ENCODE measurements at regions not wholly inside any gene's neighbourhood (a gene's known extent, or its start where the extent isn't known, plus 50 kb on each side); places are given as distances from the start of the nearest gene placed in this dataset.
"Not testable (repeated sequence)": the region's sequence is repeated elsewhere in the genome, so short reads cannot be mapped to it uniquely, and the experiment has no call there.

DNA sequence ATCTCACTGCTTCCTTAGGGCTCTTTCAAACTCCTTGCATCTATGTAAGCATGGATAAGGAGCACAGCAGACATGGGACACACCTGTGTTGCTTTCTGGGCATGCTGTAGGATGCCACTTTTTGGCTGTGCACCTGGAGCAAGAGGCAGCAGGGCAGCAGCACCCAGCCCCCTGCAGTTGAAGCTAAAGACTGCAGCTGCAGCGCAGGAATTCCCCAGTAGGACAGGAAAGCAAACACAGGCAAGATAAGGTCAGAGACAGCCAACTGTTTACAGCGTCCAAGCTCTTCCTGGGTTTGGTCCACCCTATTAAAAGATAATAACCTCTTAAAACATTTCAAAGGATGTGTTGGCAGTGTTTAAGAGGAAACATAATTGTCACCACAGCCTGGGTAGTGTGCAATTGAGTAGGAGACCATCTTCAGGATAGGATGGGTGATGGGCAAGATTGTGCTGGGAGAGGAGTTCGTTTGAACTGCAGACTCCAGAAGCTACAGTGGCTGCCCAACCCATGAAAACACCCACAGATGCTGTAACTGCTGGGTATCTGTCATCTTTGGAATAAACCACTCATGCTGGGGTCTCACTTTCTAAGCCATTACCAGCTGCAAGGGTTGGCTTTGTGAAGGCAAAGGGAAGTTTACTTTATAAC lies 242.3 kb upstream of the PLGLB1 start:
- DNase-seq, result not testable (repeated sequence)

DNA sequence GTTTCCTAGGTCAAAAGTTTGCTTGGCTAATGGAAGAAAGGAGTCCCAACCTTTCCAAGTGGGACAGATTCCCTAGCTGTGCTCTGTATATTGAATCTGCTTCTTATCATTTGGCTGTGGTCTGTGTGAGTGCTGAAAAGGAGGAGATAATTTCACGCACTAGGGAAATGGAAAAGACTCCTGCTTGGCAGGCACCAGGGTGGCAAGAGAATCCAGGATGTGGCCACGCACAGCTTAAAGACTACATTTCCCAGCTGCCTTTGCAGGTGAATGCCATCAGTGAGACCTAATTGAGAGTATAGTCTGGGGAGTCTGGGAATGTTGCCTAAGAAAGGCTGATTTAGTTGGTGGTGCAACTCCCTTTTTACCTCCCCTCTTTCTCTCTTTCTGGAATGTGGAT lies 253.5 kb upstream of the PLGLB1 start:
- not testable (repeated sequence) for DNase-seq

GRCh38 chr2:87275974-87276629 lies 254.5 kb upstream of the PLGLB1 start:
- DNase-seq, result peak in 1 of 3 donors; percentile 2

DNA sequence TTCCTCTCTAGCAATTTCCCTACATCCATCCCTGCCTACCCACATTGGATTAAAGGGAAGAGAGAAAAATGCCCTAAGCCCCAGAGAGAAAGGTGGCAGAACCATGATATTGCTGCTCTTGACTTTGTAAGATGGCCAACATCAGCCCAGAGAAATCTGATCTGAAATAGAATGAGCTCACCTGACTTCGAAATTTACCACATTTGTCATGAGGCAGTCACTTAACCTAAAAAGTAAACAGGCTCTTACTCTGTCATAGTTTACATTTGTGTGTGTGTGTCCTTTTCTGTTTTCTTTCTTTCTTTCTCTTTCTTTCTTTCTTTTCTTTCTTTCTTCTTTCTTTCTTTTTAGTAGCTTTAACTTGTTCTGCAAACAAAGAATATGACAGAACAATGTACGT lies 255.0 kb upstream of the PLGLB1 start:
- not testable (repeated sequence) for DNase-seq

DNA sequence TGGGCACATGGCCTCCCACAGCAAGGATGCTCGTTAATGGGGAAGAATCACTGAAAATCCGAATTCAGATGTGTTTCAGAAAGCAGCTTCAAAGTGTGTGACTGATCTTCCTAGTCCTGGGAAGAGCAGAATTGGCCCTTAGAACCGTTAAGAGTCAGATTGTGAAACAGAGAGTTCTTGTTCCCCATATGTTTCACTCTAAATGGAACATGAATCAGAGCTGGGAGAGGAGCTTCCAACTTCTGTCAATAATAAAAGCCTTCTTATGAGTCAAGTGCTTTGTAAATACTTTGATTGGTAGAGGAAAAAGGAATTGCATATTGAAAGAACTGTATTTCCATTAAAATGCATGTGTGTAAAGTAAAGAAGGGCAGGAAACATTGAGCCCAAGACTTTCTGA lies 256.1 kb upstream of the PLGLB1 start:
- DNase-seq, result not testable (repeated sequence)

DNA sequence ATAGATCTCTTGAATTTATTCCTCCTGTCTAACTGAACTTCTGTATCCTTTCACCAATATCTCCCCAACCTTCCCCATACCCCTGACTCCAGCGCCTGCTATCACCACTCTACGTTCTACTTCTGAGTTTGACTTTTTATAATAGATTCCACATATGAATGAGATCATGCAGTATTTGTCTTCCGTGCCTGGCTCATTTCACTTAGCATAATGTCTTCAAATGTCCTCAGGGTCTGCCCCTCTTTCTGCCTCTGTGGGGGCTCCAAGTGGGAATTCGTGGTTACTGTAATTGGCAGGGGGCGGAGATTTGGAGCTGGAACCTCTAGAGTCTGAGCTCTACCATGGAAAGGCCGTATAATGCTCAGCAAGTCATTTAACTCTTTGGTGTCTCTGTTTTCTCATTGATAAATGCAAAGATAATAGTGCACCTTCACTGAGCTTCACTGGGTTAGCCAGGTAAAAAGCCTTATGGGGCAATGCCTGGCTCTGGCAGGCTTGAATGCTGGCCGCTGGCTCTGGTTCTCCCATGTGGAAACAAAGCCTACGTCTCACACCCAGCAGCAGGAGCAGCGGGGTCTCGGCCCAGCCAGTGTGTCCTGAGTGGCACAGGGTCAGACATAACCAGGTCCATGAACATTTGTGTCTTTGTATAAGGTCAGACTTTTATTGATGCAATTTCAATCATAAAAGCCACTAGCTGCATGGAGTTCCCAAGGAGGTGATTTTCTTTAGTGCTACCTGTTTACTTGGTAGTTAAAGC lies 259.1 kb upstream of the PLGLB1 start:
- not testable (repeated sequence) for DNase-seq

GRCh38 chr2:87283735-87284470 lies 262.3 kb upstream of the PLGLB1 start:
- not testable (repeated sequence) for DNase-seq

DNA sequence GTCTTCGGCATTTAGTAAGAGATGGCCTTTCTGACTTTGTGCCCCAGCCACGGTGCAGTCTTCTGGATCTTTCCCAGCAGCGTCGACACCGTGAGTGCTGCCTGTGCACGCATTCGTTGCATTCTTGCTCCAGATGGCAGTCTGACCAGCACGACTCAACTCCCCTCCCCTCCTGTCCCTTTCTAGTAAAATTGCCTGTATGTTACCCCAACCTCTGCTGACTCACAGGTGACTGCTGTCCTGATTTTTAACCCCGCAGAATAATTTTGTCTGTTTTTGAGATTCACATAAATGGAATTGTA lies 262.8 kb upstream of the PLGLB1 start:
- DNase-seq, result not testable (repeated sequence)

GRCh38 chr2:87285139-87285538 lies 263.5 kb upstream of the PLGLB1 start:
- not testable (repeated sequence) for DNase-seq

DNA sequence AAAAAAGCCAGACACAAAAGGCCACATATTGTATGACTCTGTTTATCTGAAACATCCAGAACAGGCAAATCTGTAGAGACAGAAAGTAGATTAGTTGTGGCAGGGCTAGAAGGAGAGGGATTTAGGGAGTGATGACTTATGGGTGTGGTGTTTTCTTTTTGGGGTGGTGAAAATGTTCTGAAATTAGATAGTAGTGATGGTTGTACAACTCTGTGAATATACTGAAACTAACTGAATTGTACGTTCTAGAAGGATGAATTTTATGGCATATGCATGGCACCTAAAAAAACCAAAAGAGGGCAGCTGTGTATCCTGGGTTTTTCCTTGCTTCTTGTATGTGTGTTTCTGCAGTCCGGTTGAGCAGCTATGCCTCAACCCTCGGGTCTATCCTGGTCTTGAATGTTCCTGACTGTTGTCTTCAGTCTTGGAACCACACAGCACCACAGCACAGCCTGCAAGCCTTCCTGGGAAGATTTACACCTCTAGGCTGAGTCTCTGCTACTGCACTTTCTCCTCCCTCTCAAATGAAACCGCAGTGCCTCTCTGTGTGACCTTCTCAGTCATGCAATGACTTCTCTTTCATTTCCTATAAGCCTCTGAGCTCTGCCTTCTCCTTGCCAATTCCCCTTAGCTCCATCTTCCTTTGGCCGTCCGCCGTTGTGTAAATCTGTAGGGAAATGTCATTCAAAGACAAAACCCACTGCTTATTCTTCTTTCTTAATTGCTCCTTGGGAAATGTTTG lies 269.1 kb upstream of the PLGLB1 start:
- DNase-seq, result not testable (repeated sequence)

DNA sequence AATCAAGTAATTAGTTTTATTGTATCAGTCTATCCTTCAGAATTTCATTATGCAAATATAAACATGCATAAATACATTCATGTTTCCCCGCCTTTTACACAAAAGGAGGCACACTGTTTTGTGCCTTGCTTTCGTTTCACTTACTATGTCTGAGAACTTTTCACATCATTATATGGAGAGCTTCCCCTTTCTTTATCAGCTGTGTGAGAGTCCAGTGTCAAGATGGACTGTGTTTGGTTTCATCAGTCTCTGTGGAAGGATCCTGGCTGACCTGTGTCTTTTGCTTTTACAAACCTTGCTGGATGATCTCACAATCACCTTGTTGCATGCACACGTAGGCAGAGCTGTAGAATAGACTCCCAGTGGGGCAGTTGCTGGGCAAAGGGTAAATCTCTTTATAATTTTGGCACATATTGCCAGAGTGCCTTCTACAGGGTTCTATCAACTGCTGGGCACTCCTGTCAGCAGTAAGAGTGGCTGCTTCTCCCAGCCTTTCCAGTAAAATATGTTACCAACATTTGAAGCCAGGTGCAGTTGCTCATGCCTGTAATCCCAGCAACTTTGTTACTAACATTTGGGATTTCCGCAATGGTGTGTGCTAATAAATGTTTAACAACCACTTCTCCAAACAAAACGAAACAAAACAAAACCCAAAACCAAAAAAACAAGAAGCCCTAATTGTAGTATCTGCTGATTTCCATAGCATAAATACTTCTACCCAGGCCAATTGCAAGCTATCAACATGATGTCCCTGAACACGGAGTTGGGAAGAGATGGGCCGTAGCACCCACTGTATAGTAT lies 270.0 kb upstream of the PLGLB1 start:
- DNase-seq, result not testable (repeated sequence)

GRCh38 chr2:87293931-87294594 lies 272.4 kb upstream of the PLGLB1 start:
- not testable (repeated sequence) for DNase-seq

- DNase-seq, result not testable (repeated sequence)
Measured at GRCh38 chr2:87295135-87295534, 273.5 kb upstream of the PLGLB1 start.

- not testable (repeated sequence) for DNase-seq
Measured at GRCh38 chr2:87301349-87301748, 279.7 kb upstream of the PLGLB1 start.

- not testable (repeated sequence) for DNase-seq
Measured at GRCh38 chr2:87301871-87302270, 280.2 kb upstream of the PLGLB1 start.

DNA sequence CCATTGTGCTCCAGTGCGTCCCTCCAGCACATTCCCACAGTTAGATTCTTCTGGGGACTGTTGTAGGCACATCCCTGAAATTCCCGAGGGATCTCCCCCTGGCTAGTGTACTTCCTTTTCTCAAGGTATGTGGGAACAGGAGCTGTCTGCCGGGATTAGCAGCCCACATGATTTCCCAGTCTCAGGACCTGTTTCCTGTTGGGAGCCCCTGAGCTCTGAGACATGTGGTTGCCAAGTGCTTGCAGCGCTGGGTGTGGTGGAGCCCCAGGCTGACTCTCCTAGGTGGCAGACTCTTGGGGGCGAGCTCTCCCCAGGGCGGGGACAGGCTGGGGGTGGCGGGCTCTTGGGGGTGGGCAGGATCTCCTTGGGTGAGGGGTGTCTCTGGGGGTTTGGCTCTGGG lies 287.0 kb upstream of the PLGLB1 start:
- DNase-seq, result not testable (repeated sequence)

GRCh38 chr2:87309785-87310184 lies 288.1 kb upstream of the PLGLB1 start:
- DNase-seq, result not testable (repeated sequence)

- DNase-seq, result not testable (repeated sequence)
Measured at GRCh38 chr2:87311896-87312441, 290.3 kb upstream of the PLGLB1 start.

DNA sequence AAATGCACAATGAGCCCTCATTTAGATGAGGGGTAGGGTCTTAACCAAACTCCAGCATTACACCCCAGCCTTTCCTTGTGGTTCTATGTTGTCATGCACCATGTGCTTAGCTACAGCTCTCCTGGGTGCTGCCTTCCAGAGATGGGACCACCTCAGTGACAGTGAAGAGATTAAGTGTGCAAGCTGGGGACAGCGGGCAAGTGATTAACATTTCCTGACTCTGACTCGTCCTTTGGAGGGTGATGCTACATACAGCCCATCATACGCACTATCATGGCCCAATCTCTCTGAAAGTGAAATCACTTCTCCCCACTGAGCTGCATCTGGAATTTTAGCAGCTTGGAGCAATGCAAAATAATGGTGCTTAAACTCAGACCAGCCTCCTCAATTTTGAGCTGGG lies 293.0 kb upstream of the PLGLB1 start:
- DNase-seq, result not testable (repeated sequence)
